Neural cell (in vitro differentiated cells): ENCODE measurements at regions not wholly inside any gene's neighbourhood (a gene's known extent, or its start where the extent isn't known, plus 50 kb on each side); places are given as distances from the start of the nearest gene placed in this dataset.
"Not testable (repeated sequence)": the region's sequence is repeated elsewhere in the genome, so short reads cannot be mapped to it uniquely, and the experiment has no call there.

Experiments used
- H2AFZ ChIP-seq: fragments of 200-600, 300-800 bp; sonication (generic), shearing (Covaris generic); 2 replicates; pipeline ENCODE4 v1.6.0; 2014; ENCODE audit warnings: low read depth, mild to moderate bottlenecking, antibody characterized with exemption, low read length, moderate library complexity
- H3F3A ChIP-seq: fragments of 200-600 bp; shearing (Covaris generic); 2 replicates; pipeline ENCODE4 v1.6.1; 2016; ENCODE audit warnings: mild to moderate bottlenecking, moderate library complexity, mixed read lengths, antibody characterized with exemption, low read length; ENCODE audit not compliant: insufficient read depth, poor library complexity, severe bottlenecking
- H3K27ac ChIP-seq: fragments of 200-600, 300-800 bp; sonication (generic), shearing (Covaris generic); 2 replicates; pipeline ENCODE4 v1.5.1; 2014; ENCODE audit warnings: mild to moderate bottlenecking, low read length, moderate library complexity
- H3K27me3 ChIP-seq: fragments of 300-800, 200-600 bp; sonication (generic), shearing (Covaris generic); 2 replicates; pipeline ENCODE4 v1.6.0; 2014; ENCODE audit warnings: mild to moderate bottlenecking, low read depth, low read length, moderate library complexity; ENCODE audit not compliant: insufficient read depth
- H3K36me3 ChIP-seq: fragments of 300-800, 200-600 bp; sonication (generic), shearing (Covaris generic); 2 replicates; pipeline ENCODE4 v1.5.1; 2014; ENCODE audit warnings: mild to moderate bottlenecking, antibody characterized with exemption, low read length, moderate library complexity; ENCODE audit not compliant: insufficient read depth
- H3K4me2 ChIP-seq: fragments of 300-800, 200-600 bp; sonication (generic), shearing (Covaris generic); 2 replicates; pipeline ENCODE4 v1.6.0; 2014; ENCODE audit warnings: mild to moderate bottlenecking, low read length
- H3K4me3 ChIP-seq: fragments of 300-800, 200-600 bp; sonication (generic), shearing (Covaris generic); 2 replicates; pipeline ENCODE4 v1.5.1; 2014; ENCODE audit warnings: mild to moderate bottlenecking, low read length, moderate library complexity
- H3K79me2 ChIP-seq: fragments of 200-600 bp; shearing (Covaris generic); replicated peaks from 2 replicates; pipeline ENCODE4 v1.6.0; 2014; ENCODE audit warnings: mild to moderate bottlenecking, low read length, moderate library complexity; ENCODE audit not compliant: insufficient read depth
- H3K9ac ChIP-seq: fragments of 300-800, 200-600 bp; sonication (generic), shearing (Covaris generic); 2 replicates; pipeline ENCODE4 v1.6.1; 2016; ENCODE audit warnings: mild to moderate bottlenecking, low read length, mixed read lengths
- H3K9me2 ChIP-seq: fragments of 200-600 bp; shearing (Covaris generic); 2 replicates; pipeline ENCODE4 v1.6.1; 2016; ENCODE audit warnings: mild to moderate bottlenecking, low read length, mixed read lengths; ENCODE audit not compliant: insufficient read depth
- H3K9me3 ChIP-seq: fragments of 200-600, 300-800 bp; sonication (generic), shearing (Covaris generic); 2 replicates; pipeline ENCODE4 v1.6.1; 2016; ENCODE audit warnings: mild to moderate bottlenecking, mixed run types, low read length, moderate library complexity, mixed read lengths
- H4K20me1 ChIP-seq: fragments of 200-600 bp; shearing (Covaris generic); 2 replicates; pipeline ENCODE4 v1.6.1; 2016; ENCODE audit warnings: mild to moderate bottlenecking, mixed run types; ENCODE audit not compliant: insufficient read depth
- CTCF ChIP-seq: fragments of 450-650 bp; IDR thresholded peaks from 2 replicates; pipeline ENCODE4 v1.5.1; 2014; ENCODE audit warnings: antibody characterized with exemption, mild to moderate bottlenecking, moderate library complexity; ENCODE audit not compliant: poor library complexity, severe bottlenecking
- EP300 ChIP-seq: fragments of 450-650 bp; conservative IDR thresholded peaks from 2 replicates; pipeline ENCODE4 v1.6.1; 2014; ENCODE audit warnings: antibody characterized with exemption, mild to moderate bottlenecking, moderate library complexity; ENCODE audit not compliant: poor library complexity, severe bottlenecking
- EZH2 ChIP-seq: fragments of 200-600, 300-800 bp; shearing (Covaris generic), sonication (generic); IDR thresholded peaks from 2 replicates; pipeline ENCODE4 v1.6.1; 2014; ENCODE audit warnings: antibody characterized with exemption, low read length, borderline replicate concordance, mild to moderate bottlenecking; ENCODE audit not compliant: insufficient read depth, poor library complexity, severe bottlenecking
- MXI1 ChIP-seq: fragments of 450-650 bp; conservative IDR thresholded peaks from 2 replicates; pipeline ENCODE4 v1.6.1; 2014; ENCODE audit warnings: antibody characterized with exemption, mild to moderate bottlenecking; ENCODE audit not compliant: poor library complexity, severe bottlenecking
- POLR2AphosphoS5 ChIP-seq: IDR thresholded peaks from 2 replicates; pipeline ENCODE4 v1.6.1; 2012
- RAD21 ChIP-seq: fragments of 450-650 bp; conservative IDR thresholded peaks from 2 replicates; pipeline ENCODE4 v1.6.1; 2014; ENCODE audit warnings: antibody characterized with exemption, mild to moderate bottlenecking, moderate library complexity
- REST ChIP-seq: IDR thresholded peaks from 2 replicates; pipeline ENCODE4 v1.6.1; 2012; ENCODE audit warnings: borderline replicate concordance
- SMC3 ChIP-seq: fragments of 450-650 bp; conservative IDR thresholded peaks from 2 replicates; pipeline ENCODE4 v1.6.1; 2014; ENCODE audit warnings: antibody characterized with exemption, mild to moderate bottlenecking, moderate library complexity; ENCODE audit not compliant: poor library complexity
- TAF1 ChIP-seq: IDR thresholded peaks from 2 replicates; pipeline ENCODE4 v1.6.1; 2012; ENCODE audit warnings: low read depth

GRCh38 chr14:30020687-30021086 is 93.0 kb upstream of the PRKD1 start:
- Histone ChIP-seq H3K4me2 (peak overlapping the region; percentile 22), H2AFZ (no peak overlapping the region), H3K27me3 (no peaks in the 10 kb centered on the region), H3K9me3 (no peaks in the 10 kb centered on the region), H3K79me2 (no peaks in the 10 kb centered on the region), H3K27ac (peak overlapping the region; percentile 86), H3K36me3 (no peaks in the 10 kb centered on the region), H4K20me1 (no peaks in the 10 kb centered on the region), H3K9ac (peak overlapping the region; percentile 28), H3F3A (no peaks in the 10 kb centered on the region), H3K4me3 (no peak overlapping the region), H3K9me2 (no peaks in the 10 kb centered on the region)
- TF ChIP-seq RAD21 (no peak), REST (no peak), POLR2AphosphoS5 (no peak), EP300 (no peak), SMC3 (no peak), EZH2 (no peak), CTCF (no peak), TAF1 (no peak), MXI1 (no peak)

GRCh38 chr14:30023350-30023749 is 95.7 kb upstream of the PRKD1 start:
- H2AFZ ChIP-seq, H3K27ac ChIP-seq, H3F3A ChIP-seq, H3K79me2 ChIP-seq, H3K4me3 ChIP-seq, H3K4me2 ChIP-seq, H3K9ac ChIP-seq, H3K27me3 ChIP-seq, H3K36me3 ChIP-seq, H3K9me3 ChIP-seq, H3K9me2 ChIP-seq, H4K20me1 ChIP-seq: not testable (repeated sequence)

- Histone ChIP-seq H3K4me2 (no peak overlapping the region), H3K9me2 (no peaks in the 10 kb centered on the region), H3K27ac (peak overlapping the region; percentile 72), H3K4me3 (no peak overlapping the region), H3K36me3 (no peaks in the 10 kb centered on the region), H3F3A (peaks cover 6% of the 10 kb centered on the region), H3K9ac (no peak overlapping the region), H2AFZ (no peak overlapping the region), H3K27me3 (no peaks in the 10 kb centered on the region), H4K20me1 (no peaks in the 10 kb centered on the region), H3K79me2 (no peaks in the 10 kb centered on the region), H3K9me3 (peaks cover 4% of the 10 kb centered on the region)
- TF ChIP-seq POLR2AphosphoS5, result peak; percentile 69
- peak; percentile 65 for TF ChIP-seq RAD21
- peak; percentile 90 for TF ChIP-seq EP300
- no peak for TF ChIP-seq TAF1
- no peak for TF ChIP-seq EZH2
- peak; percentile 59 for TF ChIP-seq CTCF
- peak; percentile 57 for TF ChIP-seq SMC3
- peak; percentile 83 for TF ChIP-seq REST
- no peak for TF ChIP-seq MXI1
Measured at GRCh38 chr14:30034152-30034551, 106.5 kb upstream of the PRKD1 start.
